ENCODE measurements at regions not wholly inside any gene's neighbourhood (a gene's known extent, or its start where the extent isn't known, plus 50 kb on each side); places are given as distances from the start of the nearest gene placed in this dataset.

DNA sequence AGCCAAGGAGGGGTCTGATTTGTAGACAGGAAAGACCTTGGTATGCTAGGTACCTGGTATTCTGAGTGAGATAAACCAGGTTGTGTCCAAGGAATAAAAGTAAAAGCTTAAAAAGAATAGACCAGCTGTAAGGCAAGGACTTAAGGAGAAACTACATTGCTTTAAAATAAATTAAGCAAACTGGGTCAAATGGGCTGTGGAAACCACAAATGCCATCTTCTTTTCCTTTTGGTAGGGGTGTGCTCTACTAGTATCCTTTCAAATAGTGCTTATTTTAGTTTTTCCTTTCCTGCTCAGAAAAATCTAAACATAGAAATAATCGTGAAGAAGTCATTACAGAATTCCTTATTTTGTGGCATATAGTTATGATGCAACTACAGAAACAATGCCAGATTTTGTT is 138.6 kb upstream of the KLF12 start (continued):
- no peak for TF ChIP-seq CHD7 (IDR thresholded peaks at IDR 0.05; ENCODE audit: insufficient replicate concordance, low read length)
- TF ChIP-seq SP1 (IDR thresholded peaks at IDR 0.05; ENCODE audit: low read depth, low read length) = no peak
- TF ChIP-seq RBBP5 (IDR thresholded peaks at IDR 0.05; ENCODE audit: borderline replicate concordance, low read depth, low read length) = no peak
- no peak for TF ChIP-seq GTF2F1 (IDR thresholded peaks at IDR 0.05; ENCODE audit: borderline replicate concordance, low read depth, low read length)
- no peak for TF ChIP-seq EGR1 (IDR thresholded peaks at IDR 0.05; ENCODE audit: borderline replicate concordance, low read depth, low read length)
- TF ChIP-seq FOSL1 (IDR thresholded peaks at IDR 0.05; ENCODE audit: insufficient read depth, low read depth, low read length) = no peak
- TF ChIP-seq TEAD4 (IDR thresholded peaks at IDR 0.05; ENCODE audit: low read depth, low read length) = no peak
- TF ChIP-seq BRCA1 (IDR thresholded peaks at IDR 0.05; ENCODE audit: low read depth, low read length) = no peak
- TF ChIP-seq CTBP2 (IDR thresholded peaks at IDR 0.05; ENCODE audit: borderline replicate concordance, insufficient read depth, insufficient read length, low read length) = no peak
- TF ChIP-seq CBX5 (IDR thresholded peaks at IDR 0.05; ENCODE audit: low read depth, low read length) = no peak
